Adipose tissue (tissue), 3 donors: ENCODE measurements at regions not wholly inside any gene's neighbourhood (a gene's known extent, or its start where the extent isn't known, plus 50 kb on each side); places are given as distances from the start of the nearest gene placed in this dataset.

Experiments
- H3K27ac ChIP-seq: one replicate; pipeline ENCODE4 v1.5.1; 2013; ENCODE audit warnings: low read depth, low read length
- WGBS, 3 donors: extraction: QIAGEN DNeasy Blood & Tissue Kit; methylation state at CpG; one replicate each; pipeline ENCODE4 v1.1.7; 2013; 5-methylcytosine and 5-hydroxymethylcytosine counted together
- donor health status: healthy with polysubstance abuse.
- donor health status: Bipolar disorder and iron deficiency.
- donor health status: healthy.

DNA sequence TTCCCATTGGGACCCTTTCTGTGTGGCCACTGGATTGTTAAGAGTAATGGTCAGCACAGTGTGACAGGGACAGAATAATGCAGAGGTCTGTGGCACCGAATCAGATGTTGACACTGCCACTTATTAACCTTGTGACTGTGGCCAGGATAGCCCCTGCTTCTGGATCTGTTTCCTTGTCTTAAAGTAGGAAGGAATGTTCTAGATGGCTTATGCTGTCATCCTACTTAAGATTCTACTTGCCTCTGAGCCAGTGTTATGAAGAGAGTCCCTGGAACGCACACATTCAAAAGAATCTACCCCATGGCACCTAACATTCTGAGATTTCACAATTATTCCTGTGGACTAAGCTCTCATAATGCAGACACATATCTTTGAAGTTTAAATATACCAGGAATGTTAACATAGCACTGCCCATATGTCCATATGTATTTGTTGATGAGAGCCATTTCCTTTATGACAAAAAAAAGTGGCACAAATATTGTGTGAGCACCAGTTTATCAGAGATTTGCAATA lies 612.7 kb downstream of the TLR4 start:
- WGBS, 3 donors = 54 to 92% (median 84%) methylated on average over 2 of the region's 2 CpGs
- H3K27ac ChIP-seq = no peak overlapping the region

DNA sequence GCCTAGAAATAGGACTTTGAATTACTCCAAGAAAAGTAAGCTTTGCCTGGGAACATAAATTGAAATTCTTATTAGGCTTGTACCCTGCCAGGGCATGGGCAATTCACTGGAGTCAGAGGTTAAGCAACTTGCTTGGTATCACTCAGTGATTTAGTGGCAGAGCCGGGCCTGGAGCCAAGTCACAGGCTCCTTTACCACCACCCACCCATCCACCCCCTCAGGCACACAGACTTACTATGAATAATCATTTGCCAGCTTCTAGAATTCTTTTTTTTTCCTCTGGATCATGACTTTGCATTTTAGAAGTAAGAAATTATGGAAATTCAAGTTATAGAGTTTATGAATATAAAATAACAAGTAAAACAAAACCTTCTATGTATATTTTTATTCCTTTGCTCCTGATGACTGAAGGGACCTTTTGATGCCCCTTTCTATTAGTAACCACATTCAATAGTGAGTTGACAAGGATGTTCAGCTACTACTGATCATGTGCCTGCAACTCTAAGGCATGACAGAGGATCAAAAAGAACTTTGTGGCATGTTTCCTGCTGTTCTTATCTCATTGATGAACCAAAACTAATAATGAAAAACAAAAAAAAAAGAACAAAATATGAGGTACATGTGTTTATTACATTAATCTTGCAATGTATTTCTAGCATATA lies 614.7 kb downstream of the TLR4 start:
- 15 to 35% (median 25%) methylated on average over 1 of the region's 1 CpG for whole genome bisulfite sequencing, 3 donors
- no peak overlapping the region for H3K27ac ChIP-seq

DNA sequence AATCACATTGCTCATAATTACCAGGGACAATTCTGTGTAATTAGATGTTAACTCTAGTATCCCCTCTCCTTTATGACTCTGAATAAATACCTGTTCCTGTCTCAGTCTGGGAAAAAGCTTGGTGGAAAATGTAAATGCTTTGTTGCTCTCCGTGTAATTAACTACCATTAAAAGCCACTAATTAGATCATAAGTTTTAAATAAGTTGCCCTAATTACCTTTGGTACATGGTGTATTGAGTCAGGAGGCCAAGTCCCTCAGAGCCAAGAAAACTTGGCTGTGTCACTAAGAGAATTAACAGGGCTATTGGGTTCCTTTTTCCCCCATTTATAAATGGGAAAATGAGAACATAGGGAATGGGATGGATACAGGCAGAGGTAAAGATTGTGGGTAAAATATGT lies 617.6 kb downstream of the TLR4 start:
- WGBS, 3 donors = 58 to 76% (median 69%) methylated on average over 1 of the region's 1 CpG

DNA sequence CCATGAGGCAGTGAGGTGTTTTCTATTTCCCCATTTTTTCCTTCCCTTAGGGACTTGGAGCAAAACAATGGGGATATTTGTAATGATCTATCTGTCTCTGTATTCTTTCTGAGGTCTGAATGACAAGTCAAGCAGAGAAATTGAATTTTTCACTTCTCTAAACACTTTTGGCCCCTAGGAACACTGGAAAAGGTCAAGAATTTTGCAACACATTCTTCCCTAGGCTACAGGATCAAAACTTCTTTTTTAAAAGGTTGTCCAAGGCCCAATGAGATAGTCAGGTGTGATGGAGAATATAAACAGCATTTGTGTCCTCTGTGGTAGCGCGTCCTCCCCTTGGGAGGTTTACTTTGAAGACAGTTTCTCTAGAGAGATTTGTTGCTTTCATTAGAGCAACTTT lies 620.5 kb downstream of the TLR4 start:
- 71 to 89% (median 77%) methylated on average over 2 of the region's 2 CpGs for WGBS, 3 donors

More for the DNA sequence above, 617.6 kb downstream of the TLR4 start:
- no peak overlapping the region for H3K27ac ChIP-seq

DNA sequence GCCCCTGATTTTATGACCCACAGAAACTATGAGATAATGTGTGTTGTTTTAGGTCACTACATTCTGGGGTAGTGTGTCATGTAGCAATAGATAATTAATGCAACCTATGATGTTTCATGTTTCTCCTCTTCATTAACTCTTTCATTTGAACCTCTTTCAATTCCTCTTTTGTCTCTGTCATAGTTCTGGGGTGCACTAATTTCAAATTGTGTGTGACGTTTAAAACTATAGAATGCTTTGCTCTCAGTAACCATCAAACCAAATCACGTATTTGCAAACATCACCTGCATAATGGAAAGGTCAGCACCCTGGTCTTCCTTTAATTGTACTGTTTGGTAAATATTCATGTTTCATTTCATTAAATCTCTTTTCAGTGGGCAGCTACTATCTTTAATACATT lies 621.6 kb downstream of the TLR4 start:
- no peak overlapping the region for H3K27ac ChIP-seq
- 54 to 75% (median 66%) methylated on average over 2 of the region's 2 CpGs for WGBS, 3 donors

More for the DNA sequence above, 620.5 kb downstream of the TLR4 start:
- H3K27ac ChIP-seq = no peak overlapping the region

DNA sequence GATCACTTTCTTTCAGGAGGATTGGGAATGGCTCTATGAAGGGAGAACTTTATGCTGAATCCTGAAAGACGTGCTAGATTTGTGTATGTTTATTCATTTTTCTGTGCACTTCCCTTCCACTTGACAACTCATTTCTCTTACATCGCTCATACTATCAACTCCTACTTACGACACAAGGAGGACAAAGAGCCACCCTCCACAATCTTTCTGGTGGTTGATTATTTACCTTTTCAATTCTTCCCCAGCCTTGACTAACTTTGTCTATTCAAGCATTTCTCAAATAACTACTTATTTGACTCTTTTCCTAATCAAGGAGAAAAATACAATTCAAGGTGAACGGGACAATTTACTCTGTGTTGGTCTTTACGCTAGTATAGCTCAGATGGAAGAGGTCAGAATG lies 622.1 kb downstream of the TLR4 start:
- 52 to 83% (median 79%) methylated on average over 5 of the region's 5 CpGs for WGBS, 3 donors
- no peak overlapping the region for H3K27ac ChIP-seq

DNA sequence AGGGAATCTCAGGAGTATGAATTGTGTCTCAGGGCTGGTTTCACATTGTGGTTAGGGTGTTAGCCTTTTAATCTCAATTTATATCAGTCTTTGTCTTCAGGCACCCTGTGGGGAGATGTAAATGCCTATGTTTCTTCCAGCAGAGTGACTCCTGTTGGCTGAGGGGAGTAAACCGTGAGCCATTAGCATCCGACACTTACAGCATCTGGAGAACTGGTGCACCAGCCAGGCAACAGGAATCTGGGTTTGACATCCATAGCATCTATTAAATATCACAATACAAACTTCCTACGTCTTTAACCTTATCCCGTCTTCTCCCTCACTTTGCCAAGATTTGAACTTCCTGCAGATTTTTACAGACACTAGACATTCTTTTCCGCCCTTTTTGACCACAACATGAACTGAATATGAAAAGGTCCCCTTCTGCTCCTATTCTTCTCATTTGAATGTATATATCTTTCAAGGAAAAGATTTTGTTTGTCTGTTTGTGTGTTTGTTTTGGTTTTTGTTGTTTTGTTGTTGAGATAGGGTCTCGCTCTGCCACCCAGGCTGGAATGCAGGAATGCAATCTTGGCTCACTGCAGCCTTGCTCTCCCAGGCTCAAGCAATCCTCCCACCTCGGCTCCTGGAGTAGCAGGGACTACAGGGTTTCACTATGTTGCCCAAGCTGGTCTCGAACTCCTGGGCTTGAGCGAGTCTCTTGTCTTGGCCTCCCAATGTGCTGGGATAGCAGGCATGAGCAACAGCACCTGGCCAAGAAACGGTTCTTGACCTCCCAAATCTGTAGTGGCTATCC lies 626.2 kb downstream of the TLR4 start:
- no peak overlapping the region for H3K27ac ChIP-seq
- 74 to 76% (median 76%) methylated on average over 10 of the region's 10 CpGs for WGBS, 3 donors

DNA sequence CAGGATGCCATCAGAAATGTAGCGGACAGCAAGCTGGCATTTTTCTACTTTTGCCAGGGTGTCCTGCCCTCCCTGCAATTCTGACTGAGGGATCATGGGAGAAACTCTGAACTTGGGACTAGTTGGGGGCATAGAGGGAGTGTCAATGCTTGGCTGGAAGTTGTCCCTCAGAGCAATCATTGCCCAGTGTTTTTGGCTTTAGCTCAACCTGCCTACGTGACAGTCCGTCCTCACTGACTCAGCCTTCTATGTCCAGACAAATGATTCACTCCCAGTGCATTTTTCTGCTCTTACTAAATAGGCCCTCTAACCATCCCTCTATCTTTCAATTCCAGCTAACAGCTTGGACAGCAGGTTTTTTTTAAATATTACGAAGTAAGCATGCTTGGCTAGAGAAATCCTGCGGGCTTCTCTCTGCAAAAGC lies 627.4 kb downstream of the TLR4 start:
- no peak overlapping the region for H3K27ac ChIP-seq
- WGBS, 3 donors = 66 to 71% (median 69%) methylated on average over 5 of the region's 5 CpGs

DNA sequence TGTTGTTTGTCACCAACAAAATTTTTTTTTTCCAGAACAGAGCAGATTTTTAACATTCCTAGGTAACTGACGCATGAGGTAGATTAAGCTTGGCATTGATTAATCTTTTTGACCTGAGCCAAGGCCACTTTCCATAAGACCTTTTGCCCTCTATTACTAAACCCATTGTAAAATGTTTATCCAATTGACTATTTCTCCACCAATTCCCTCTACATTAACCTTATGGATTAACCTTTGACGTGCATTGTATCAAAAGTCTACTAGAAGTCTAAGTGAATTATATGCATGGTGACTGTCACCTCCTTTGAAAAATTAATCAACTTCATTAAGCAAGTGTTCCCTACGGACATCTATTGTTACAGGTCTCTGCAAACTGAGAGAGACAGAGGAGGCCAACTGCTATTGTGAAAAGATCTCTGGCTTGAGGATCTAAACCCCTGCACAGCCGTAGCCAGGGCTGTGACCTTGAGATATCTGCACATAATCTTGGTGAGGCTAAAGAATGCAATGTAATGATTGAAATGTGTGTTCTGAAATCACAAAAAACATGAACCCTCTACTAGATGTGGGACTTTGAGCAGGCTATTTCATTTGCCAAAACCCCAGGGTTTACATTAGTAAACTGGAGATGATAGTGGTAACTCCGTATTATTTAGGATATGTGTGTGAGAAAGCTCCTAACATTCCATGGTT lies 632.2 kb downstream of the TLR4 start:
- no peak overlapping the region for H3K27ac ChIP-seq
- 22 to 57% (median 49%) methylated on average over 5 of the region's 5 CpGs for WGBS, 3 donors

DNA sequence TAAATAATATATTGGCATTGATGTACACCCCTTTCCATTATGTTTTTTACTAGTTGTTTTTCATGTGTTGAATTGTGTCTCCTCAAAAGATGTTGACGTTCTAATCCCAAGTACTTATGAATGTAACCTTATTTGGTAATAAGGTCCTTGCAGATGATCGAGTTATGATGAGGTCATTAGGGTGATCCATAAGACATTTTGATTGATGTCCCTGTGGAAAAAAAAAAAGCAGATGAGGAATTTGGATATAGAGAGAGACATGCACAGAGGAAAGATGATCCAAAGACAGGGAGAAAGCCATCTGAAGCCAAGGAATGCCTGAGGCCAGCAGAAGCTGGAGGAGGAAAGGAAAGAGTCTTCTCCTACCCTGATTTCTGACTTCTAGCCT lies 632.7 kb downstream of the TLR4 start:
- 38 to 57% (median 49%) methylated on average over 2 of the region's 2 CpGs for WGBS, 3 donors
- no peak overlapping the region for H3K27ac ChIP-seq

DNA sequence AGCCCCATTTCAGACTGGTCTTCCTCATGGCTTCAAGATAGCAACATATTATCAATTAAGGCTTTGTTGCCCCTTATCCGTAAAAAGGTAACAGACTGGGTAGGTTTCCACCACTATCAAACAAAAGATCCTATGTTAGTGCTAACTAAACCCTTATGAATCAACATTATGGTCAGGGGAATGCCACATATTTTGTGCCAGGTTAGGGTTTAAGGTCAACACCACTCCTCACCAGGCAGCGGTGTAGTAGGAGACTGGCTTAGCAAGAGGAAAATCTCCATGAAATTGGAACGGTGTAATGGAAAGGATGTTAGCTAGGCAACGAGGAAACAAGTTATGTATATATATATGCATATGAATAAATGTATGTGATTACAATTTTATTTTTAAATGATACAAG lies 655.8 kb downstream of the TLR4 start:
- 81 to 88% (median 82%) methylated on average over 4 of the region's 4 CpGs for WGBS, 3 donors
- H3K27ac ChIP-seq = no peak overlapping the region

DNA sequence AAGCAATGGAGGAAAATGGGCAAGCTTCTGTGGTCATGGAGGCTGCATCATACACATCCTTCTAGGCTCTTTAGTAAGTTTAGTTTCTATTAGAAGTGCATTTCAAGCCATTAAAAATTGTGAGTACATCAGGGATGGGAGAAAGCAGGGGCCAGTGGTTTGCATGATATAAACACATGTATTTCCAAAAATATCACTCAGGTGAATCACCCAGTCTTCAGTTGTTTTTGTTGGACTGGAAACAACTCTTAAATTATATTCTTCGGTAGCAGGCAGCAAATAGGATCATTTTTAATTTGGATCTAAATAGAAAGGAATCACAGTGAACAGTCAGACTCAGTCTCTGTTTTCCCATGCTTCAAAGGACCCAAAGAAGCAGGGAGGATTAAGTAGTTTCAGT lies 657.9 kb downstream of the TLR4 start:
- WGBS, 3 donors = 62 to 75% (median 63%) methylated on average over 1 of the region's 1 CpG
- no peak overlapping the region for H3K27ac ChIP-seq

DNA sequence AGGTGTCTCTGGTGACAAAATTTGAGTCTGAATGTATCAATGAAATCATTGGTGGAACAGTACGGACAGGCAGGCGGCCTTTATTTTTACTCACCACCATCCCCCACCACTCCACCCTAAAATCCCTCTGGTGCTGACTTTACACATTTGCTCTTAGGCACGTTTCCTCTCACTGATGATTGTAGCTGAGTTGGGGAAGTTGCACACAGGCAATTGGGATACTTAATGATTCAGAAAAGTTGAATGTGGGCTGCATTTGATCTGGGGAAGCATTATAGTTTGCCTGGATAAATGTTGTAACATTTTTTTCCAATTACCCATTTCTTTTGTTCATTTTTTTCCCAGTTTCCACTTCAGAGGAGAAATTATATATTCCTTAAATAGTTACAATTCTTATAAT lies 658.4 kb downstream of the TLR4 start:
- WGBS, 3 donors = 55 to 66% (median 62%) methylated on average over 3 of the region's 3 CpGs

DNA sequence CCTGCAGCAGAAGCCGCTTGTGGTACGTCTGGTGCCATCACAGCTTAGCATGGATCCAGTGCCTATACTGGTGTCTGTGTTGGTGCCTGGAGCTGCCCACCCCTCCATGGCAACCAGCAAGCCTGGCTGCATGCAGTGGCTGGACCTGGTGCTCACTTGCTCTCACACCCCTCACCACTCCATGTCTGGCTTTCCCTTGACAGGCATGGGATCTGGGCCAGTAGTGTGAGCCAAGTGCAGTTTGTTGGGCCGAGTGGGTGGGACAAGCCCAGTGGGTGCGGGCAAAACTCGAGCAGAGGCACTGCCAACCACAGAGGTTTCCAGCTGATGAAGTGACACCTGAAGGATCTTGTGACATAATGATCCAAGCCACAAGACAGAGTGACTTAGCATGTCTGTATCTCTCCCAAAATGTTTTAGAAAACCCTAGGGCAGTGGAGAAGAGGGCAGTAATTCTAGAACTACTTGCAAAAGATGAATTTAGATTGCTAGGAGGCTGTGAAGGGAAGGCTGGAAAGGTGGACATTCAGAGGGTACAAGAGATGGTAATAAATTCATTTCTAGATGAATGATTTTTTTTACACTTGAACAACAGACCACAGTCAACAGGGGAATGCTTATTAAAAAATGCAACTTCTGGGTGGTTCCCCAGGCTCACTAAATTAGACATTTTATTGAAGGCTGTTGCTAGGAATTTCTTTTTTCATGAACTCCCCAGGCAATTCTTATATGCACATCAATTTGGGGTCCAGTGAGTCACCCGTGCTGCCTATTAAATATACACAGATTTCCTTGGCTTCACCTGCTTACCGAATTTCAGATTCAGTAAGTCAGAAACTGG lies 660.3 kb downstream of the TLR4 start:
- no peak overlapping the region for H3K27ac ChIP-seq
- WGBS, 3 donors = 66 to 86% (median 83%) methylated on average over 7 of the region's 7 CpGs

More for the DNA sequence above, 658.4 kb downstream of the TLR4 start:
- no peak overlapping the region for H3K27ac ChIP-seq

DNA sequence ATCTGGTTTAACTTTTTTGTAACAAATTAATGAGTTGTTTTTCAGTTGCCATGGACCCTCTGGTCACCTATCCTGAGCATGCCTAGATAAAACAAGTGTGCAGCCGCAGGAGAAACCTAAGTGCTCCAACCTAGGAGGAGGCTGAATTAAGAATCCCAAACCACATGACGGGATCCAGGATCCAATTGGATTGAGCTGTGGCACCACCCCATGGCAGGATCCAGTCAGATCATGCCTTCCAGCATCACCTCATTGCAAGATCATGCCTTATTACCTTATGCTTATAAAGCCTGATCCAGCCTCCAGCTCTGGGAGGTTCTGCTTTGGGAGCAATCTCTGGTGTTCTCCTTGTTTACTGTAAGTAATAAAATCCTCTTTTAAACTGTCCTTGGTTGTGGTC lies 662.0 kb downstream of the TLR4 start:
- no peak overlapping the region for H3K27ac ChIP-seq
- WGBS, 3 donors = 74 to 85% (median 77%) methylated on average over 2 of the region's 2 CpGs

DNA sequence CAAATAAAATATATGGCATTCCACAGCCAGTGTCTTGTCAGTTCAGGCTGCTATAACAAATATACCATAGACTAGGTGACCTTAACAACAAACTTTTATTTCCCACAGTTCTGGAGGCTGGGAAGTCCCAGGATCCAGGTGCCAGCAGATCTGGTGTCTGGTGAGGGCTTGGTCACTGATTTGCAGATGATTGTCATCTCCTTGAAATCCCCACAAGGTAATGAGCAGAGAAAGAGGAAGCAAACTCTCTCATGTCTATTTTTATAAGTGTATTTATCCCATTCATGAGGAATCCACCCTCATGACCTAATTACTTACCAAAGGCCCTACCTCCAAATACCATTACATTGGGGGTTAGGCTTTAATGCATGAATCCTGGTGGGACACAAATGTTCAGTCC lies 663.2 kb downstream of the TLR4 start:
- no peak overlapping the region for H3K27ac ChIP-seq

DNA sequence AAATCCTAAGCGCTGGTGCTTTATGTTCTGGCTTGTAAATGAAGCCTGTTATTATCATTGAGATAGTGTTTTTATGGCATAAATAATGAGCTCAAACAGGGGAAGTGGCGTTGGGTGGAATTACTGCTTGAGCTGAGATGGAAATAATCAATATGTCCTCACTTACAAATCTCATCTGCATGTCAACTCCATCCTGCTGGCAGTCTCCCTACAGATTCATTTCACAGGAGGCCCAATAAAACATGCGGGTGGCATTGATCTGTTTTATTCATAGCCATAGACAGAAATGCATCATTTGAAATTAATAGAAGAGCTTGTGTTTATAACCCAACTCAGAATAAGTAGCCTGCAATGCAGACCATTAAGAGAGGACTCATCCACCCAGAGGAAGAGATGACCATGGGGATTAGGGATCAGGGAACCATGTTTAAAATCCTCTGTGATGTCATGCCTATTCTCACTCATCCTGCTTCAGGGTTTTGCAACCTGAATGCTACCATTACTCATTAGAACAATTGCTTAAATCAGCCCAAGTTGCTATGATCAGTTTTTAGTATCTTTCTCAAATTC lies 680.4 kb downstream of the TLR4 start:
- no peak overlapping the region for H3K27ac ChIP-seq
- WGBS, 3 donors = 39 to 73% (median 66%) methylated on average over 3 of the region's 3 CpGs

DNA sequence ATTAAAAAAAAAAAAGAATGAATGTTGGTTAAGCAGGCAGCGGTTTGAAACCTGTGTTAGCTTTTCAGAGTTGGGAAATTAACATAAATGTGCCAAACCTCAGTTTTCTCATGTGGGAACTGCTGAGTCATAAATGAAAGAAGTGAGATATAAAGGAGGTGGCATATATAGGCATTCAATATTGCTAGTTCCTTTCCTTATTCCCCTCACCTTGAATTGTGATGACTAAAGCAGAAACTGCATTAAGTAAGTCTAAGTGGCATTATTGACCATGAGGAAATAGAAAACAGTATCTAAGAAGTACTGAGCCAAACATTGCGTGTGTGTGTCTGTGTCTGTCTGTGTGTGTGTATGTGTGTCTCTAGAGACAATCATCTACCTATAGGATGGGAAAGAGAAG lies 691.2 kb downstream of the TLR4 start:
- 71 to 86% (median 82%) methylated on average over 2 of the region's 2 CpGs for WGBS, 3 donors
- H3K27ac ChIP-seq = no peak overlapping the region
